HCT116 (cell line): ENCODE measurements at regions not wholly inside any gene's neighbourhood (a gene's known extent, or its start where the extent isn't known, plus 50 kb on each side); places are given as distances from the start of the nearest gene placed in this dataset.

Source experiments
- ATAC-seq: fragments of 200-7000 bp; cut with Tn5 transposase; 2 replicates; pipeline ENCODE4 v1.9.1; 2020; ENCODE audit warnings: mild to moderate bottlenecking, moderate library complexity
- BruUV-seq: library from RNA; stranded (reverse); fragments of 400-500 nt; replicated peaks from 2 replicates; lab custom pipeline; 2021; lab: Mats Ljungman, UMichigan
- CTCF ChIA-PET: fragments of 300-600 bp; sonication (Branson Sonifier 250); formaldehyde crosslinking; loops from one replicate; lab custom pipeline; 2021; ENCODE audit warnings: antibody characterized with exemption; lab: Charles Lee
- POLR2A ChIA-PET: fragments of 300-600, 350-600 bp; sonication (Branson Sonifier 250); formaldehyde crosslinking; loops from one replicate; lab custom pipeline; 2021; ENCODE audit warnings: antibody characterized with exemption; lab: Charles Lee
- RAD21 ChIA-PET, 2 experiments: fragments of 300-600 bp; sonication (Branson Sonifier 250); formaldehyde crosslinking; loops; one replicate each; lab custom pipeline; 2023; ENCODE audit warnings: low total read pairs in 2 of 2; ENCODE audit not compliant: uncharacterized antibody in 2 of 2, unreplicated experiment in 2 of 2, low non-redundant PET in 1 of 2; lab: Charles Lee
- DNase-seq: peaks from one replicate; pipeline ENCODE4 v3.0.0-alpha.2; 2010; ENCODE audit warnings: low read depth, low spot score
- H2AFZ ChIP-seq: fragments of 200-600 bp; shearing (Covaris generic), sonication (generic); 2 replicates; pipeline ENCODE4 v1.6.1; 2017; ENCODE audit warnings: low read depth, mixed run types, mixed read lengths, antibody characterized with exemption, low read length; ENCODE audit not compliant: poor library complexity, severe bottlenecking
- H3K27ac ChIP-seq: 2 replicates; pipeline ENCODE4 v1.5.1; 2012; ENCODE audit warnings: low read depth, low read length
- H3K27me3 ChIP-seq: fragments of 200-600 bp; sonication (generic); 2 replicates; pipeline ENCODE4 v1.6.1; 2016; ENCODE audit warnings: mixed run types, low read length, mixed read lengths; ENCODE audit not compliant: insufficient read depth
- H3K36me3 ChIP-seq, 2 experiments: fragments of 200-500 bp in 1 of 2; fragments of 200-600 bp in 1 of 2; sonication (Bioruptor generic) in 1 of 2; sonication (generic) in 1 of 2; 2 replicates each; pipeline versions ENCODE4 v1.5.1 to v1.6.1; 2014 to 2016; ENCODE audit warnings: low read length in 2 of 2, inconsistent platforms in 1 of 2, mixed read lengths in 1 of 2, mixed run types in 1 of 2; ENCODE audit not compliant: insufficient read depth in 2 of 2, control insufficient read depth in 1 of 2
- H3K4me1 ChIP-seq, 2 experiments: fragments of 200-600 bp in 1 of 2; sonication (generic) in 1 of 2; 2 replicates each; pipeline versions ENCODE4 v1.5.1 to v1.6.1; 2012 to 2017; ENCODE audit warnings: low read length in 2 of 2, inconsistent platforms in 1 of 2, mild to moderate bottlenecking in 1 of 2, mixed read lengths in 1 of 2, mixed run types in 1 of 2, moderate library complexity in 1 of 2; ENCODE audit not compliant: insufficient read depth in 2 of 2, control insufficient read depth in 1 of 2
- H3K4me2 ChIP-seq: fragments of 200-600 bp; sonication (generic); 2 replicates; pipeline ENCODE4 v1.6.1; 2017; ENCODE audit warnings: mixed run types, low read length, mixed read lengths
- H3K4me3 ChIP-seq, 2 experiments: fragments of 200-600 bp in 1 of 2; sonication (generic) in 1 of 2; replicated peaks in 1 of 2; 2 replicates each; pipeline ENCODE4 v1.5.1; 2011 to 2016; ENCODE audit warnings: low read length in 2 of 2, control low read depth in 1 of 2, low read depth in 1 of 2, mild to moderate bottlenecking in 1 of 2, mixed read lengths in 1 of 2, mixed run types in 1 of 2
- H3K79me2 ChIP-seq: fragments of 200-600 bp; sonication (generic); 2 replicates; pipeline ENCODE4 v1.6.1; 2017; ENCODE audit warnings: mild to moderate bottlenecking, mixed run types, low read length, moderate library complexity, mixed read lengths; ENCODE audit not compliant: insufficient read depth
- H3K9ac ChIP-seq: fragments of 200-600 bp; sonication (generic); 2 replicates; pipeline ENCODE4 v1.6.1; 2016; ENCODE audit warnings: low read length, mixed read lengths
- H3K9me2 ChIP-seq: fragments of 200-600 bp; sonication (generic), shearing (Covaris generic); 2 replicates; pipeline ENCODE4 v1.6.1; 2017; ENCODE audit warnings: mixed run types, mild to moderate bottlenecking, moderate library complexity; ENCODE audit not compliant: insufficient read depth
- H3K9me3 ChIP-seq, 2 experiments: fragments of 200-500 bp in 1 of 2; fragments of 200-600 bp in 1 of 2; sonication (Bioruptor generic) in 1 of 2; sonication (generic) in 1 of 2; 2 replicates each; pipeline ENCODE4 v1.6.1; 2014 to 2017; ENCODE audit warnings: low read length in 2 of 2, mixed read lengths in 2 of 2, inconsistent platforms in 1 of 2, low read depth in 1 of 2, mild to moderate bottlenecking in 1 of 2, mixed run types in 1 of 2, moderate library complexity in 1 of 2; ENCODE audit not compliant: control insufficient read depth in 1 of 2, insufficient read depth in 1 of 2
- H4K20me1 ChIP-seq: fragments of 200-600 bp; sonication (generic), shearing (Covaris generic); 2 replicates; pipeline ENCODE4 v1.6.1; 2017; ENCODE audit warnings: mixed run types, mild to moderate bottlenecking, moderate library complexity; ENCODE audit not compliant: insufficient read depth
- CBX3 ChIP-seq: IDR thresholded peaks from 2 replicates; pipeline ENCODE4 v1.6.1; 2012; ENCODE audit warnings: low read depth
- CEBPB ChIP-seq: IDR thresholded peaks from 2 replicates; pipeline ENCODE4 v1.6.1; 2012; ENCODE audit warnings: low read depth
- CTCF ChIP-seq, 3 experiments: fragments of 200-600 bp in 1 of 3; sonication (generic) in 1 of 3; IDR thresholded peaks in 2 of 3; conservative IDR thresholded peaks in 1 of 3; 2 replicates each; pipeline ENCODE4 v1.5.1; 2012 to 2017; ENCODE audit warnings: low read depth in 2 of 3, low read length in 2 of 3, antibody characterized with exemption in 1 of 3, borderline replicate concordance in 1 of 3, control low read depth in 1 of 3, mild to moderate bottlenecking in 1 of 3, mixed read lengths in 1 of 3, mixed run types in 1 of 3, moderate library complexity in 1 of 3; ENCODE audit not compliant: insufficient read depth in 1 of 3
- EGR1 ChIP-seq: IDR thresholded peaks from 2 replicates; pipeline ENCODE4 v1.6.1; 2012; ENCODE audit warnings: low read depth
- EZH2 ChIP-seq: fragments of 200-600 bp; sonication (generic); IDR thresholded peaks from 2 replicates; pipeline ENCODE4 v1.6.1; 2017; ENCODE audit warnings: antibody characterized with exemption, mixed run types
- EZH2phosphoT487 ChIP-seq: fragments of 200-600 bp; IDR thresholded peaks from 2 replicates; pipeline ENCODE4 v1.6.1; 2018; ENCODE audit warnings: antibody characterized with exemption, borderline replicate concordance
- FOSL1 ChIP-seq: IDR thresholded peaks from 2 replicates; pipeline ENCODE4 v1.6.1; 2012; ENCODE audit warnings: low read depth
- POLR2A ChIP-seq: IDR thresholded peaks from 2 replicates; pipeline ENCODE4 v1.7.0; 2011; ENCODE audit warnings: borderline replicate concordance; ENCODE audit not compliant: insufficient read depth, insufficient read length; ENCODE audit errors: extremely low read depth
- SP1 ChIP-seq: IDR thresholded peaks from 2 replicates; pipeline ENCODE4 v1.6.1; 2012; ENCODE audit warnings: low read depth
- SRF ChIP-seq: IDR thresholded peaks from 2 replicates; pipeline ENCODE4 v1.6.1; 2012; ENCODE audit warnings: low read depth
- YY1 ChIP-seq: IDR thresholded peaks from 2 replicates; pipeline ENCODE4 v1.6.1; 2011; ENCODE audit warnings: low read length, low read depth, moderate library complexity, mild to moderate bottlenecking; ENCODE audit not compliant: insufficient replicate concordance; ENCODE audit errors: extremely low read depth
- ZBTB33 ChIP-seq: IDR thresholded peaks from 2 replicates; pipeline ENCODE4 v1.6.1; 2011; ENCODE audit warnings: mild to moderate bottlenecking, low read length, moderate library complexity; ENCODE audit not compliant: insufficient replicate concordance; ENCODE audit errors: extremely low read depth
- ZFX ChIP-seq: fragments of 450-650 bp; IDR thresholded peaks from 2 replicates; pipeline ENCODE4 v1.6.1; 2017
- intact Hi-C: fragments of 100-400 bp; cut with micrococcal nuclease; formaldehyde crosslinking; loops from 2 replicates; pipeline ENCODE4 v1.10.0; 2022
- TF ChIP-seq, protein P1 (sequence below): IDR thresholded peaks from 2 replicates; pipeline ENCODE4 v1.6.1; 2012; ENCODE audit warnings: low read depth

- ChIA-PET CTCF (no interaction called here), RAD21 (no interaction called here), POLR2A (no interaction called here)
- ATAC-seq (no peak; the same call in 1 of the 2 replicates), DNase-seq (no peak)
- no peaks in the 10 kb centered on the region for H3K9me3 ChIP-seq
- no peaks in the 10 kb centered on the region for H3K79me2 ChIP-seq
- intact Hi-C loops = no loop called here
- no peaks in the 10 kb centered on the region for H4K20me1 ChIP-seq
- TF ChIP-seq EGR1 (no peak), YY1 (no peak), CBX3 (no peak), SRF (no peak), CEBPB (no peak), CTCF (IDR thresholded peaks at IDR 0.05 in 2 of 3, conservative IDR thresholded peaks at IDR 0.05 in 1 of 3; ENCODE audit: borderline replicate concordance in 1 of 3, insufficient read depth in 1 of 3, low read depth in 2 of 3, low read length in 2 of 3) (no peak), ZBTB33 (no peak), ZFX (no peak), EZH2phosphoT487 (no peak), FOSL1 (no peak), EZH2 (no peak), POLR2A (no peak), SP1 (no peak)
- TF ChIP-seq, protein P1, sequence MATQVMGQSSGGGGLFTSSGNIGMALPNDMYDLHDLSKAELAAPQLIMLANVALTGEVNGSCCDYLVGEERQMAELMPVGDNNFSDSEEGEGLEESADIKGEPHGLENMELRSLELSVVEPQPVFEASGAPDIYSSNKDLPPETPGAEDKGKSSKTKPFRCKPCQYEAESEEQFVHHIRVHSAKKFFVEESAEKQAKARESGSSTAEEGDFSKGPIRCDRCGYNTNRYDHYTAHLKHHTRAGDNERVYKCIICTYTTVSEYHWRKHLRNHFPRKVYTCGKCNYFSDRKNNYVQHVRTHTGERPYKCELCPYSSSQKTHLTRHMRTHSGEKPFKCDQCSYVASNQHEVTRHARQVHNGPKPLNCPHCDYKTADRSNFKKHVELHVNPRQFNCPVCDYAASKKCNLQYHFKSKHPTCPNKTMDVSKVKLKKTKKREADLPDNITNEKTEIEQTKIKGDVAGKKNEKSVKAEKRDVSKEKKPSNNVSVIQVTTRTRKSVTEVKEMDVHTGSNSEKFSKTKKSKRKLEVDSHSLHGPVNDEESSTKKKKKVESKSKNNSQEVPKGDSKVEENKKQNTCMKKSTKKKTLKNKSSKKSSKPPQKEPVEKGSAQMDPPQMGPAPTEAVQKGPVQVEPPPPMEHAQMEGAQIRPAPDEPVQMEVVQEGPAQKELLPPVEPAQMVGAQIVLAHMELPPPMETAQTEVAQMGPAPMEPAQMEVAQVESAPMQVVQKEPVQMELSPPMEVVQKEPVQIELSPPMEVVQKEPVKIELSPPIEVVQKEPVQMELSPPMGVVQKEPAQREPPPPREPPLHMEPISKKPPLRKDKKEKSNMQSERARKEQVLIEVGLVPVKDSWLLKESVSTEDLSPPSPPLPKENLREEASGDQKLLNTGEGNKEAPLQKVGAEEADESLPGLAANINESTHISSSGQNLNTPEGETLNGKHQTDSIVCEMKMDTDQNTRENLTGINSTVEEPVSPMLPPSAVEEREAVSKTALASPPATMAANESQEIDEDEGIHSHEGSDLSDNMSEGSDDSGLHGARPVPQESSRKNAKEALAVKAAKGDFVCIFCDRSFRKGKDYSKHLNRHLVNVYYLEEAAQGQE = no peak
- H3K36me3 ChIP-seq = no peaks in the 10 kb centered on the region
- peaks cover 0 to 4% of the 10 kb centered on the region in 2 experiments; a peak in 1 of 4 replicates for H3K4me1 ChIP-seq
- no peaks in the 10 kb centered on the region for H3K27me3 ChIP-seq
- H3K4me3 ChIP-seq = no peak overlapping the region
- no TSS peak for BruUV-seq
- H3K27ac ChIP-seq = no peak overlapping the region
- H3K4me2 ChIP-seq = no peak overlapping the region
- H3K9ac ChIP-seq = no peak overlapping the region
- no peaks in the 10 kb centered on the region for H3K9me2 ChIP-seq
- no peak overlapping the region for H2AFZ ChIP-seq
These were observed 104.0 kb downstream of the FOXL1 start for GRCh38 chr16:86682219-86682904.
